Endothelial cell of umbilical vein (primary cell): ENCODE measurements at regions not wholly inside any gene's neighbourhood (a gene's known extent, or its start where the extent isn't known, plus 50 kb on each side); places are given as distances from the start of the nearest gene placed in this dataset.

Experiments
- BruUV-seq: library from RNA; stranded (reverse); fragments of 400-500 nt; replicated peaks from 2 replicates; lab custom pipeline; 2021; lab: Mats Ljungman, UMichigan
- CTCF ChIA-PET: fragments of 300-600, 350-600 bp; sonication (Branson Sonifier 250); formaldehyde crosslinking; loops from one replicate; lab custom pipeline; 2021; ENCODE audit warnings: antibody characterized with exemption, inconsistent platforms; lab: Charles Lee
- POLR2A ChIA-PET: fragments of 300-600, 350-600 bp; sonication (Branson Sonifier 250); formaldehyde crosslinking; loops from one replicate; lab custom pipeline; 2021; ENCODE audit warnings: antibody characterized with exemption, inconsistent platforms; lab: Charles Lee
- DNase-seq: peaks from one replicate; pipeline ENCODE4 v3.0.0-alpha.2; 2011; ENCODE audit warnings: low read depth, low spot score
- FAIRE-seq: peaks from 2 replicates; lab custom pipeline; 2011; peaks lifted over from hg19 to GRCh38; lab: Jason Lieb, UNC
- H2AFZ ChIP-seq: 2 replicates; pipeline ENCODE4 v1.6.0; 2012; ENCODE audit warnings: low read depth, low read length, control low read depth, inconsistent platforms
- H3K27ac ChIP-seq: 2 replicates; pipeline ENCODE4 v1.5.1; 2011; ENCODE audit warnings: low read depth, mild to moderate bottlenecking, control low read depth, low read length, moderate library complexity; ENCODE audit not compliant: insufficient read depth
- H3K27me3 ChIP-seq, 2 experiments: 2 replicates each; pipeline versions ENCODE4 v1.6.0 to v1.6.1; 2011; ENCODE audit warnings: low read length in 2 of 2, mixed read lengths in 1 of 2; ENCODE audit not compliant: control insufficient read depth in 2 of 2, insufficient read depth in 2 of 2
- H3K36me3 ChIP-seq, 2 experiments: 2 replicates in 1 of 2; 3 replicates in 1 of 2; pipeline ENCODE4 v1.5.1; 2011; ENCODE audit warnings: low read length in 2 of 2, mild to moderate bottlenecking in 1 of 2, moderate library complexity in 1 of 2; ENCODE audit not compliant: control insufficient read depth in 2 of 2, insufficient read depth in 2 of 2; ENCODE audit errors: extremely low read depth in 1 of 2
- H3K4me1 ChIP-seq: 3 replicates; pipeline ENCODE4 v1.5.1; 2011; ENCODE audit warnings: mild to moderate bottlenecking, low read length; ENCODE audit not compliant: control insufficient read depth, insufficient read depth; ENCODE audit errors: extremely low read depth
- H3K4me2 ChIP-seq: 2 replicates; pipeline ENCODE4 v1.6.1; 2011; ENCODE audit warnings: low read length, control low read depth, mixed read lengths; ENCODE audit not compliant: insufficient read depth
- H3K4me3 ChIP-seq, 3 experiments: fragments of 200-600 bp in 1 of 3; sonication (generic), shearing (Covaris generic) in 1 of 3; replicated peaks in 1 of 3; 2 replicates each; pipeline ENCODE4 v1.5.1; 2011 to 2016; ENCODE audit warnings: control low read depth in 3 of 3, low read length in 3 of 3, mild to moderate bottlenecking in 2 of 3, inconsistent platforms in 1 of 3, low read depth in 1 of 3, moderate library complexity in 1 of 3; ENCODE audit not compliant: insufficient read depth in 1 of 3
- H3K79me2 ChIP-seq: 2 replicates; pipeline ENCODE4 v1.6.0; 2012; ENCODE audit warnings: low read length, inconsistent platforms; ENCODE audit not compliant: control insufficient read depth, insufficient read depth
- H3K9ac ChIP-seq: replicated peaks from 2 replicates; pipeline ENCODE3; 2011; ENCODE audit warnings: low read length, control low read depth; ENCODE audit not compliant: insufficient read depth; ENCODE audit errors: extremely low read depth
- H3K9me1 ChIP-seq: replicated peaks from 3 replicates; pipeline ENCODE4 v1.6.0; 2011; ENCODE audit warnings: mild to moderate bottlenecking, low read length; ENCODE audit not compliant: control insufficient read depth, insufficient read depth; ENCODE audit errors: extremely low read depth
- H3K9me3 ChIP-seq: replicated peaks from 2 replicates; pipeline ENCODE4 v1.5.1; 2012; ENCODE audit warnings: low read length, inconsistent platforms; ENCODE audit not compliant: control insufficient read depth, insufficient read depth
- H4K20me1 ChIP-seq: replicated peaks from 2 replicates; pipeline ENCODE3; 2011; ENCODE audit warnings: mild to moderate bottlenecking, low read length; ENCODE audit not compliant: control insufficient read depth, insufficient read depth; ENCODE audit errors: extremely low read depth
- CTCF ChIP-seq, 2 donors: IDR thresholded peaks; 1 replicate in 1 of 2; 2 replicates in 1 of 2; pipeline ENCODE4 v1.5.1; 2011; ENCODE audit warnings: low read length in 2 of 2, mild to moderate bottlenecking in 2 of 2, moderate library complexity in 2 of 2, control low read depth in 1 of 2, inconsistent platforms in 1 of 2, low read depth in 1 of 2; ENCODE audit not compliant: insufficient read depth in 1 of 2; ENCODE audit errors: extremely low read depth in 1 of 2
- EZH2 ChIP-seq: IDR thresholded peaks from 2 replicates; pipeline ENCODE4 v1.6.1; 2012; ENCODE audit warnings: borderline replicate concordance, low read depth, mild to moderate bottlenecking, moderate library complexity, low read length, inconsistent platforms; ENCODE audit not compliant: severe bottlenecking
- FOS ChIP-seq: IDR thresholded peaks from 2 replicates; pipeline ENCODE4 v1.6.1; 2011; ENCODE audit warnings: mild to moderate bottlenecking, low read length, moderate library complexity, borderline replicate concordance; ENCODE audit not compliant: insufficient read depth
- GATA2 ChIP-seq: IDR thresholded peaks from 2 replicates; pipeline ENCODE4 v1.7.0; 2011; ENCODE audit warnings: low read depth, mild to moderate bottlenecking, moderate library complexity, mixed read lengths, low read length; ENCODE audit not compliant: insufficient read length, insufficient read depth
- JUN ChIP-seq: IDR thresholded peaks from 2 replicates; pipeline ENCODE4 v1.6.1; 2011; ENCODE audit warnings: borderline replicate concordance, low read depth; ENCODE audit not compliant: insufficient read length, insufficient read depth
- MAX ChIP-seq: IDR thresholded peaks from 2 replicates; pipeline ENCODE4 v1.6.1; 2011; ENCODE audit not compliant: insufficient read depth, insufficient read length
- POLR2A ChIP-seq: IDR thresholded peaks from 2 replicates; pipeline ENCODE4 v1.6.1; 2012; ENCODE audit warnings: low read depth, mild to moderate bottlenecking, control low read depth, low read length
- POLR2AphosphoS5 ChIP-seq: IDR thresholded peaks from 2 replicates; pipeline ENCODE4 v1.6.1; 2012; ENCODE audit warnings: low read depth, mild to moderate bottlenecking, control low read depth, low read length, moderate library complexity; ENCODE audit not compliant: insufficient read depth
- dilution Hi-C: fragments of 300-500 bp; cut with MboI; formaldehyde crosslinking; loops from one replicate; pipeline ENCODE4 v1.15.0; 2019; ENCODE audit warnings: low sequenced_read_pairs; ENCODE audit not compliant: extremely low pct_ligation_motif_present
- intact Hi-C: fragments of 100-400 bp; cut with micrococcal nuclease; formaldehyde crosslinking; loops from one replicate; pipeline ENCODE4 v1.10.0; 2022

- DNase-seq (no peak), FAIRE-seq (no peak)
- BruUV-seq, result no TSS peak
- H3K79me2 ChIP-seq, result no peaks in the 10 kb centered on the region
- H3K9me1 ChIP-seq, result no peaks in the 10 kb centered on the region
- H3K4me1 ChIP-seq, result peaks cover 2% of the 10 kb centered on the region
- dilution Hi-C loops (no loop called here), intact Hi-C loops (loop anchor here (1.0 kb wide), 1 partner anchor 192 kb away; no protein-coding TSS in a partner anchor)
- no peak overlapping the region for H2AFZ ChIP-seq
- H3K27me3 ChIP-seq, result no peaks in the 10 kb centered on the region
- H3K4me3 ChIP-seq, result no peak overlapping the region
- no peaks in the 10 kb centered on the region for H3K9me3 ChIP-seq
- TF ChIP-seq MAX, result no peak
- TF ChIP-seq EZH2, result no peak
- peak; percentile 18 to 59 for TF ChIP-seq CTCF (IDR thresholded peaks at IDR 0.05; ENCODE audit: extremely low read depth in 1 of 2, insufficient read depth in 1 of 2, low read depth in 1 of 2, low read length in 2 of 2)
- TF ChIP-seq GATA2, result no peak
- TF ChIP-seq JUN, result no peak
- TF ChIP-seq FOS, result no peak
- TF ChIP-seq POLR2A, result no peak
- TF ChIP-seq POLR2AphosphoS5, result no peak
- POLR2A ChIA-PET, result no interaction called here
- no peaks in the 10 kb centered on the region for H3K36me3 ChIP-seq
- CTCF ChIA-PET, result interaction anchor here (0.6 to 3.1 kb wide), 11 partner anchors 9 to 1180 kb away, joined by 3 to 27 read pairs (median 5); no protein-coding TSS in a partner anchor
- no peak overlapping the region for H3K9ac ChIP-seq
- H3K27ac ChIP-seq, result no peak overlapping the region
- H3K4me2 ChIP-seq, result no peak overlapping the region
- no peaks in the 10 kb centered on the region for H4K20me1 ChIP-seq
Observed at GRCh38 chr6:217048-217659, 75.1 kb upstream of the DUSP22 start.
